Peyer's patch (tissue), 4 donors: ENCODE measurements at regions not wholly inside any gene's neighbourhood (a gene's known extent, or its start where the extent isn't known, plus 50 kb on each side); places are given as distances from the start of the nearest gene placed in this dataset.

Source experiments
- POLR2A ChIP-seq, 2 donors: fragments of 450-650 bp; IDR thresholded peaks; one replicate each; pipeline ENCODE4 v1.5.1; 2017; ENCODE audit warnings: antibody characterized with exemption in 2 of 2, mild to moderate bottlenecking in 2 of 2, moderate library complexity in 2 of 2
- TF ChIP-seq, protein P1 (sequence below), 6 experiments: fragments of 450-650 bp in 4 of 6; fragments of 200-600 bp in 2 of 6; sonication (generic) in 1 of 6; IDR thresholded peaks; one replicate each; pipeline ENCODE4 v1.5.1; 2017 to 2019; ENCODE audit warnings: antibody characterized with exemption in 6 of 6, mild to moderate bottlenecking in 3 of 6, moderate library complexity in 1 of 6

DNA sequence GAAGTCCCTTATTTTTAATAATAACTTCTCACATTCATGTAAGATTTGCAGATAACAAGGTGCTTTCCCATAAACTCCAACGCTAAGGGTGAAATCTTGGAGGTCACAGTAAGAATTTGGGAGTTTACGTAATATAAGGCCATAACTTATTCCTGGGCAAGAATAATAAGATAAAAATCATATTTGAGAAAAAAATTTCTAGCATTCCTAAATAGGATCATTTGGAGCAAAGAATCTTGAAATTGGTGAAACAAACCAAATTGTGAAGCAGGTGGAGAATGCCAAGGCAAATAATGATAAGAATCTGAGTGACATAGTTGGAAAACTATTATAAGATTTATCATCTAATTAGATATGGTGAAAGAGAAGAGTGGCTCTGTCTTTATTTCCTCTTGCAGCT lies 50.4 kb upstream of the FGF16 start:
- TF ChIP-seq, protein P1, sequence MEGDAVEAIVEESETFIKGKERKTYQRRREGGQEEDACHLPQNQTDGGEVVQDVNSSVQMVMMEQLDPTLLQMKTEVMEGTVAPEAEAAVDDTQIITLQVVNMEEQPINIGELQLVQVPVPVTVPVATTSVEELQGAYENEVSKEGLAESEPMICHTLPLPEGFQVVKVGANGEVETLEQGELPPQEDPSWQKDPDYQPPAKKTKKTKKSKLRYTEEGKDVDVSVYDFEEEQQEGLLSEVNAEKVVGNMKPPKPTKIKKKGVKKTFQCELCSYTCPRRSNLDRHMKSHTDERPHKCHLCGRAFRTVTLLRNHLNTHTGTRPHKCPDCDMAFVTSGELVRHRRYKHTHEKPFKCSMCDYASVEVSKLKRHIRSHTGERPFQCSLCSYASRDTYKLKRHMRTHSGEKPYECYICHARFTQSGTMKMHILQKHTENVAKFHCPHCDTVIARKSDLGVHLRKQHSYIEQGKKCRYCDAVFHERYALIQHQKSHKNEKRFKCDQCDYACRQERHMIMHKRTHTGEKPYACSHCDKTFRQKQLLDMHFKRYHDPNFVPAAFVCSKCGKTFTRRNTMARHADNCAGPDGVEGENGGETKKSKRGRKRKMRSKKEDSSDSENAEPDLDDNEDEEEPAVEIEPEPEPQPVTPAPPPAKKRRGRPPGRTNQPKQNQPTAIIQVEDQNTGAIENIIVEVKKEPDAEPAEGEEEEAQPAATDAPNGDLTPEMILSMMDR (IDR thresholded peaks at IDR 0.05) = no peak
- TF ChIP-seq POLR2A (IDR thresholded peaks at IDR 0.05) = no peak
